HG02973 (cell line): ENCODE measurements at regions not wholly inside any gene's neighbourhood (a gene's known extent, or its start where the extent isn't known, plus 50 kb on each side); places are given as distances from the start of the nearest gene placed in this dataset.
"Not testable (repeated sequence)": the region's sequence is repeated elsewhere in the genome, so short reads cannot be mapped to it uniquely, and the experiment has no call there.

Experiments used
- ATAC-seq: cut with Tn5 transposase; IDR thresholded peaks from one replicate; pipeline ENCODE4 v1.9.1; 2021; ENCODE audit warnings: moderate library complexity; ENCODE audit not compliant: unreplicated experiment

- ATAC-seq = no peak
Measured at GRCh38 chr22:47406180-47406834, 643.9 kb downstream of the TBC1D22A start.

GRCh38 chr22:47405222-47405621, 642.8 kb downstream of the TBC1D22A start:
- ATAC-seq = not testable (repeated sequence)

- no peak for ATAC-seq
Measured at GRCh38 chr22:47402876-47403525, 640.6 kb downstream of the TBC1D22A start.

DNA sequence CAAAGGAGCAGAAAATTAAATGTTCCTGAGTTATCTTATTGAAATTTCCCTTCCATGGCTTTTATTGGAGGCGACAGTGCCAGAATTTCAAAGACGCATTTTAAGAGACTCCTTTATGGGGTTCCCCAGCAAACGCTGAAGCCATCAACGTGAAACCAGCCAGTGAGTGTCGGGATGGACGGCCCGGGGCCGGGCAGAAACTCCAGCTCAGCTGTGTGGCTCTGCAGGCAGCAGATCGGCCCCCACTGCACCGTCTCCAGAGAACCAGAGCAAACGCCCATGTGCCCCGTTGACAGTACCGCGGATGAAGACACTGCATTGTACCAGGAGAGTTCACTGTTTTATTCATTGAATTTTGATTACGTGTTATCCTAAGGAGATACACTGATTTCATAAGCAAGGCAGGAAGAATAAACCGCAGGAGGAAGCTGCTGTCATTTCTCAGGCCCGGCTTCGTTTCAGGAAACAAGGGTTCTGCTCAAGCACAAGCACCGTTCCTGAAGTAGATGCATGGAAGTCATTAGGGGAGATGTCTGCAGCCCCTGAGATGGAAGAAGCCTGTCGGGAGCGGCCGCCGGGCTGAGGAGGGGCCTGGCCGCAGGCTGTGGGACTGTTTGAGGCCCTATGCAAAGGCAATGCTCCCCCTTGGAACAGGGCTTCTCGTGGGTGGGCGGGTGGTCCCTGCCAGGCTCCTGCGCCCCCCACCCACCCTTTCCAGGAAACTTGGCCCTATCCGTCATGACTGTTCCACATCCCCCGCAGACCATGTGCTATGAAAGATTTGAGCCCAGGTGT, 639.7 kb downstream of the TBC1D22A start:
- ATAC-seq = no peak

DNA sequence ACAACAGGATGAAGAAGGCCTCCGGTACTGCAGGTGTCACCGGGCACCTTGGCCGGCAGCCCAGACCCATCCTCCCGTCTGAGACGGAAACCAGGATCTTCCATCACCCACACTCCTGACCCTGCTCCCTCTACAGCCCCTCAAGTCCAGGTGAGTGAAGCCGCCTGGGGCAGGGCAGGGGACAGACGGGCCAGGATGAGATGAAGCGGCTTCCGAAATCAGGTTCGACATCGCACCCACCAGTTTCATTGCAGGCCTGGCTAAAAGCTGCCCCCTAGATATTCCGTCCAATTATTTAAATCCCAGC, 639.1 kb downstream of the TBC1D22A start:
- ATAC-seq = no peak

DNA sequence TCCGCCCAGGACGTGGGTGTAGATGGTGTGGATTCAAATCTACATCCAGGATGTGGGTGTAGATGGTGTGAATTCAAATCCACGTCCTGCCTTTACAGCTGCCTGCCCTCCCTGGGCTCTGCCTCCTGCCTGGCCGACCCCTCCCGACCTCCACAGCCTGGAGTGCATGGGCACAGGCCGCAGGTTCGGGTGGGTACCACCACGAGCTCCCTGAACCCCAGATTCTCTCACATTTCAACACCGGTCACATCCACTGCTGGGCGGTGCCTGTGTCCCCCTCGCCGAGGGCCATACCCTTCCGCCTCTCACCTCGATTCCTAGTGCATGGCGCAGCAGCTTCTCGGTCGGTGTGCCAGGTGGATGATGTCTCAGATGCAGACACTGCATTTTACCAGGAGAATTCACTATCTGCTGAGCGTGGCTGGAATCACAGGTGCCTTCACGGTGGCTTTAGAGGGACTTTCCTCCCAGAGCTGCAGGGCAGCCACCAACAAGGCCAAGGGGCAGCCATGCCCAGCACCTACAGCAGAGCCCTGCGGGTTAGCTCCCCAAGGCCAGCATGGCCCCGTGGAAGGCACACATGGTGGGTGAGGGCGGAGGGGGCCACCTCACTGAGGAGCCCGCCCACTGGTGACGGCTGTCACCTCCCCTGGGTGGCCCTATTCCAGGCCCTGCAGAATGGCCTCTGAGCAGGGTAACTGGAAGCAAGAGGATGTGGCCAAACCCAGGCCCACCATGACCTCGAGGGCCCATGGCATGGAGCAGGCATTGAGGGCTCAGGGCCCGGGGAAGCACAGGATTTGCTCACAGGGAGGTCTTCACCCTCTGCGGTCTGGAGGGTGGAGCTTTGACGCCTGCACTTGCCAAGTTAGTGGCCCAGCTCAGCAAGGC, 638.5 kb downstream of the TBC1D22A start:
- no peak for ATAC-seq

DNA sequence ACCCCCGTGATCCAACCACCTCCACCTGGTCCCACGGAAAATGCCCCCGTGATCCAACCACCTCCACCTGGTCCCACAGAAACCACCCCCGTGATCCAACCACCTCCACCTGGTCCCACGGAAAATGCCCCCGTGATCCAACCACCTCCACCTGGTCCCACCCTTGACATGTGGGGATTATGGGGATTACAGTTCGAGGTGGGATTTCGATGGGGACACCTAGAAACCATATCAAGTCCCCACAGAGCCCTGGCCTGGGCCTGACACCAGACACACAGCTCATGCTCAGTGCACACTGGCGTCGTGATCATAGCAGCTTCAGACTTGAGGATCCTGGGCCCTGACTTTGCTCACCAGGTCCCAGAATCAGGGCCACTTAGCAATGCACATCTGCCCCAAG, 637.7 kb downstream of the TBC1D22A start:
- not testable (repeated sequence) for ATAC-seq

DNA sequence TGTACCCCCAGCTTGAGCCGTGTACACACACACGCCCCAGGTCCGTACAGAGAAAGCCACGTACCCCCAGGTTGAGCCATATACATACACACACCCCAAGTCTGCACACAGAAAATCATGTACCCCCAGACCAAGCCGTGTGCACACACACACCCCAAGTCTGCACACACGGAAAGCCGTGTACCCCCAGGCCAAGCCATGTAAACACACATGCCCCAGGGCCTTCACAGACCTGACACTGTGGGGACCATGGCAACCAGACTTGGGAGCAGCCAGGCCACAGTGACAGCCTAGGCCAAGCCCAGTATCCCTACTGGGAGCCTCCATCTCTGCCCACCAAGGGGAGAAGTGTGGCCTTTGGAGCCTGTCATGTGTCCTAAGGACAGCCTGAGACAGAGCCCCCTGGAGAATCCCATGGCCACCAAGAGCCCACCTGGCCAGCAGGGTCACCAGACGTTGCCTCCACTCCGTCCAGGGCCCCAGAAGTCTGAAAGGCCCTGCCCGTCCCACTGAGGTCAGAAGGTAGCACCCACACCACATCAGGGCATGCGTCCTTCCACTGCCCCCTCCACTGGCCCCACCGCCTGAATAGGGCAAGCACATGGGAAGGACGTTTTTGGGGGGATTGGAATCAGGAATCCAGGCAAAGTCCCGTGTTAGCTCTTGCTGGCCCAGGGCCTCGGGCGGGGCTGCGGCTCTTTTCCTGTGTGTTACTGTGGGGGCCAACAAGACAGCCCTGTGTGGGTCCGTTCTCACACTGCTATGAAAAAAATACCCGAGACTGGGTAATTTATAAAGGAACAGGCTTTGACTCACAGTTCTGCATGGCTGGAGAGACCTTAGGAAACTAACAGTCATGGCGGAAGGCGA, 636.7 kb downstream of the TBC1D22A start:
- ATAC-seq = no peak

- no peak for ATAC-seq
Measured at GRCh38 chr22:47398491-47398890, 636.0 kb downstream of the TBC1D22A start.

GRCh38 chr22:47397673-47398072, 635.2 kb downstream of the TBC1D22A start:
- no peak for ATAC-seq

GRCh38 chr22:47396515-47396914, 634.1 kb downstream of the TBC1D22A start:
- ATAC-seq = no peak

GRCh38 chr22:47396105-47396504, 633.7 kb downstream of the TBC1D22A start:
- no peak for ATAC-seq

GRCh38 chr22:47395481-47395880, 633.0 kb downstream of the TBC1D22A start:
- no peak for ATAC-seq

DNA sequence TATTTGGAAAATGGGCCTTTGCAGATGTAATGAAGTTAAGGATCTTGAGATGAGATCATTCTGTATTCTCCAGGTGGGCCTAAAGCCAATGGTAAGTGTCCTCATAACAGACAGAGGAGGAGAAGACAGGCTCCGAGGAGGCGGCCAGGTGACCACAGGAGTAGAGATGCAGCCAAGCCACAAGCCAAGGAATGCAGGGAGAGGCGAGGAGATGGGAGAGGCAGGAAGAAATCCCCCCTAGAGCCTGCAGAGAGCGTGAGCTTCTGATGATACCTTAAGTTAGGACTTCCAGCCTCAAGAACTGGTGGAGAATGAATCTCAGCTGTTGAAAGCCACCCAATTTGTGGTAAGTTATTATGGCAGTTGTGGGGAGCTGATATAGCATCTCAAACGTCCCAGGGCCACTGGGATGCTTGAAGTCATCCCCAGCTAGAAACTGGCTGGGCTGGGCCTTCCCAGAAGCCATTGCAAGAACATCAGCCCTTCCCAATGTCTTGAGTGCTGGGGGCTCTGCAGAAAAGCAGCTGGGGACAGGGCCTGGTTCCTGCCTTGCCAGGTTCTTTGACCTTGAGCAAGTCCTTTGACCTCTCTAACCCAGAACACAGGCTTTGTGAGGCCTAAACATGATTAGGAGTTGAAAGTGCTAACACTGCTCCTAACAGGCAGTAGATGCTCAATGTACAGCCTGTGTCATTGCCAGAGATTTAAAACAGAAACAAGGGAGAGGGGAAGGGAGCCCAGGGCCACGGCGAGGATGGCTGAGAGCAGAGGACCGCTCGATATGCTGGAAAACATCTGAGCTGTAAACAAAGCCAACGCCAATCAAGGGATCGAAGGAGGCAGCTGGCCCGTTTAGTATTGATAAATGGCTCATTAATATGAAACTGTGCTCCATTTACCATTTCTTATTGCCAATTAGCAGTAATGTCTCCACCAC, 632.3 kb downstream of the TBC1D22A start:
- no peak for ATAC-seq

DNA sequence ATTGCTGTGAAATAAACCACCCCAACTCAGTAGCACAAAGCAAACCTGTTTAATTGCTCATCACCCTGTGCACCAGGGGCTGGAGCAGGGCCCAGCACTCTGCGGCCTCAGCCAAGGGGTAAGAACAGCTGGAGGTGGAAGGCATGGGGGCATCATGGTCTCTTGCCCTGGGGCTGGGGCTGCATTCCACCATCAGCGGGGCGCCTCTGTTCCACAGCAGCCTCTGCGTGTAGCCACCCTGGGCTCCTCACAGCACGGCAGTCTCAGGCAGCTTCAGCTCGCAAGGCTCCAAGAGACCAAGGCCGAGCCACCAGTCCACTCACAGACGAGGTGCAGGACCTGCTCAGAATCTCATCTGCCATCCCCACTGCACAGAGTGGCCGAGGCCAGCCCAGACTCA, 630.7 kb downstream of the TBC1D22A start:
- no peak for ATAC-seq

- no peak for ATAC-seq
Measured at GRCh38 chr22:47392729-47393128, 630.3 kb downstream of the TBC1D22A start.

DNA sequence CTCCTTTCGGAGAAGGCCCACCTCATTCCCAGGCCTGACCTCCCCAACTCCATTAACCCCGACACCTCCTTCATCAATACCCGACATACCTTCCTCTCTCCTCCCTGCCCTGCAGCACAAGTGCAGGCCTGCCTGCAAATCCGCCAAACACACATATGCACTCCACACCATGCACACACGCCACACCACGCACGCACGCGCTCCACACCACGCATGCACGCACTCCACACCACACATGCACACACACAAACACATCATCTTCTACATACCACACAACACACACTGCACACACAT, 629.6 kb downstream of the TBC1D22A start:
- ATAC-seq = no peak

- ATAC-seq = no peak
Measured at GRCh38 chr22:47391169-47392053, 629.0 kb downstream of the TBC1D22A start.
